Stomach (tissue), 4 donors: ENCODE measurements at regions not wholly inside any gene's neighbourhood (a gene's known extent, or its start where the extent isn't known, plus 50 kb on each side); places are given as distances from the start of the nearest gene placed in this dataset.

Source experiments
- CTCF ChIP-seq, 7 experiments: fragments of 450-650 bp in 4 of 7; fragments of 200-600 bp in 3 of 7; sonication (generic) in 3 of 7; IDR thresholded peaks; one replicate each; pipeline ENCODE4 v1.5.1; 2016 to 2019; ENCODE audit warnings: antibody characterized with exemption in 7 of 7, control low read depth in 2 of 7, mild to moderate bottlenecking in 1 of 7
- EP300 ChIP-seq: sonication (generic); formaldehyde crosslinking; IDR thresholded peaks from one replicate; pipeline ENCODE4 v1.6.1; 2017; ENCODE audit warnings: antibody characterized with exemption

DNA sequence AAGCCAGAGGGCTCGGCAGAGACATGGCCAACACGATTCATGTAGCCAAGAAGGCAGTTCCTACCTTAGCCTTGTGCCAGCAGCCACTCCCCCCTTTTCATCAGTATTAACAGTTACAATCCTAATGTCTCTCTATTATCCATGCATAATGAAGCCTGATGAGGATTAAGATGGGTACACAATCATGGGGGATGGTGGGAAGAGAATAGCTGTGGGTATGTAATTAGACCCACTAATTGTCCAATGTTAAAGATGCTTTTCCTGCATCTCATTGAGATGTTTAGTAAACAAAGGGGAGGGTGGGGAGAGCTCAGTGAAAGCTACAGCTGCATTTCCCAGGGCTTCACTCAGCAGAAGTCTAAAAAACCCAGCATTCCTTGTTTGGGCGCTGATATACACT, 70.4 kb upstream of the CMKLR1 start:
- no peak for TF ChIP-seq EP300
- no peak for TF ChIP-seq CTCF (IDR thresholded peaks at IDR 0.05)
